Gastroesophageal sphincter (tissue), 4 donors: ENCODE measurements at regions not wholly inside any gene's neighbourhood (a gene's known extent, or its start where the extent isn't known, plus 50 kb on each side); places are given as distances from the start of the nearest gene placed in this dataset.

Source experiments
- ATAC-seq: fragments of 150-250 bp; one replicate; pipeline ENCODE4 v1.9.1; 2016; ENCODE audit warnings: mild to moderate bottlenecking, moderate library complexity
- H3K27ac ChIP-seq, 4 donors: fragments of 200-600 bp; sonication (generic) in 3 of 4; 1 replicate in 3 of 4; 2 replicates in 1 of 4; pipeline ENCODE4 v1.5.1; 2016 to 2019
- H3K27me3 ChIP-seq: fragments of 200-600 bp; sonication (generic); one replicate; pipeline ENCODE4 v1.5.1; 2019
- H3K36me3 ChIP-seq, 2 donors: fragments of 200-600 bp; sonication (generic); one replicate each; pipeline ENCODE4 v1.5.1; 2019; ENCODE audit warnings: control low read depth in 1 of 2
- H3K4me1 ChIP-seq, 3 donors: fragments of 200-600 bp; sonication (generic); 1 replicate in 2 of 3; 2 replicates in 1 of 3; pipeline ENCODE4 v1.5.1; 2016 to 2019; ENCODE audit warnings: control low read depth in 2 of 3
- H3K4me3 ChIP-seq, 2 donors: fragments of 200-600 bp; sonication (generic); one replicate each; pipeline ENCODE4 v1.5.1; 2019; ENCODE audit warnings: mild to moderate bottlenecking in 1 of 2, moderate library complexity in 1 of 2
- H3K9me3 ChIP-seq, 3 donors: fragments of 200-600 bp; sonication (generic); one replicate each; pipeline ENCODE4 v1.5.1; 2017 to 2019; ENCODE audit warnings: control low read depth in 2 of 3
- EP300 ChIP-seq: sonication (generic); formaldehyde crosslinking; IDR thresholded peaks from one replicate; pipeline ENCODE4 v1.6.1; 2017; ENCODE audit warnings: antibody characterized with exemption, mild to moderate bottlenecking
- POLR2A ChIP-seq, 2 donors: fragments of 450-650 bp; IDR thresholded peaks; one replicate each; pipeline ENCODE4 v1.6.1; 2017; ENCODE audit warnings: antibody characterized with exemption in 2 of 2, mild to moderate bottlenecking in 2 of 2, moderate library complexity in 1 of 2
- POLR2AphosphoS5 ChIP-seq: sonication (generic); formaldehyde crosslinking; IDR thresholded peaks from one replicate; pipeline ENCODE4 v1.6.1; 2017; ENCODE audit warnings: antibody characterized with exemption
- whole genome bisulfite sequencing, 2 donors: methylation state at CpG; one replicate each; pipeline ENCODE4 v1.1.5; 2018; ENCODE audit warnings: low coverage in 1 of 2; 5-methylcytosine and 5-hydroxymethylcytosine counted together
- TF ChIP-seq, protein P1 (sequence below), 4 experiments: fragments of 200-600 bp in 2 of 4; fragments of 450-650 bp in 2 of 4; sonication (generic) in 1 of 4; IDR thresholded peaks; one replicate each; pipeline ENCODE4 v1.5.1; 2017 to 2019; ENCODE audit warnings: antibody characterized with exemption in 4 of 4, mild to moderate bottlenecking in 2 of 4, moderate library complexity in 2 of 4

DNA sequence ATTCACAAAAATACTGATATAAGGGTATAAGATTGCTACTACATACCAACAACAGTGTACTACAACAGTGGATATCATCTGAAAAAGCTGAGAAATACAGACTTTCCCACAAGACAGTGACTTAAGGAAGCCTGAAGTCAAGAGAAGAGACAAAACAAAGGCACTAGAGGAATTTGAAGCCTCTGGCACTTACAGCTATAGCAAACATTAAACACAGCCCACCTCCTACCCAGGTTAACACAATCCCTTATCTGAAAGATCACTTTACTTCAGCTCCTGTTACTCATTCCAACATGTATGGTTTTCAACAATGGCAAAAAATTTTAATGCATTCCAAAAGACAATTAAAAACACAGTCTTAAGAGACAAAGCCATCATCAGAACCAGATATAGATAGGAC, 388.5 kb downstream of the JRKL start:
- no peak for ATAC-seq
- H3K36me3 ChIP-seq: no peaks in the 10 kb centered on the region
- H3K27ac ChIP-seq: no peak overlapping the region
- no peaks in the 10 kb centered on the region for H3K4me1 ChIP-seq
- H3K4me3 ChIP-seq: no peak overlapping the region
- H3K27me3 ChIP-seq: no peaks in the 10 kb centered on the region
- TF ChIP-seq POLR2A (IDR thresholded peaks at IDR 0.05) (no peak), EP300 (no peak), POLR2AphosphoS5 (no peak)
- TF ChIP-seq, protein P1, sequence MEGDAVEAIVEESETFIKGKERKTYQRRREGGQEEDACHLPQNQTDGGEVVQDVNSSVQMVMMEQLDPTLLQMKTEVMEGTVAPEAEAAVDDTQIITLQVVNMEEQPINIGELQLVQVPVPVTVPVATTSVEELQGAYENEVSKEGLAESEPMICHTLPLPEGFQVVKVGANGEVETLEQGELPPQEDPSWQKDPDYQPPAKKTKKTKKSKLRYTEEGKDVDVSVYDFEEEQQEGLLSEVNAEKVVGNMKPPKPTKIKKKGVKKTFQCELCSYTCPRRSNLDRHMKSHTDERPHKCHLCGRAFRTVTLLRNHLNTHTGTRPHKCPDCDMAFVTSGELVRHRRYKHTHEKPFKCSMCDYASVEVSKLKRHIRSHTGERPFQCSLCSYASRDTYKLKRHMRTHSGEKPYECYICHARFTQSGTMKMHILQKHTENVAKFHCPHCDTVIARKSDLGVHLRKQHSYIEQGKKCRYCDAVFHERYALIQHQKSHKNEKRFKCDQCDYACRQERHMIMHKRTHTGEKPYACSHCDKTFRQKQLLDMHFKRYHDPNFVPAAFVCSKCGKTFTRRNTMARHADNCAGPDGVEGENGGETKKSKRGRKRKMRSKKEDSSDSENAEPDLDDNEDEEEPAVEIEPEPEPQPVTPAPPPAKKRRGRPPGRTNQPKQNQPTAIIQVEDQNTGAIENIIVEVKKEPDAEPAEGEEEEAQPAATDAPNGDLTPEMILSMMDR (IDR thresholded peaks at IDR 0.05): no peak
- H3K9me3 ChIP-seq: no peaks in the 10 kb centered on the region

DNA sequence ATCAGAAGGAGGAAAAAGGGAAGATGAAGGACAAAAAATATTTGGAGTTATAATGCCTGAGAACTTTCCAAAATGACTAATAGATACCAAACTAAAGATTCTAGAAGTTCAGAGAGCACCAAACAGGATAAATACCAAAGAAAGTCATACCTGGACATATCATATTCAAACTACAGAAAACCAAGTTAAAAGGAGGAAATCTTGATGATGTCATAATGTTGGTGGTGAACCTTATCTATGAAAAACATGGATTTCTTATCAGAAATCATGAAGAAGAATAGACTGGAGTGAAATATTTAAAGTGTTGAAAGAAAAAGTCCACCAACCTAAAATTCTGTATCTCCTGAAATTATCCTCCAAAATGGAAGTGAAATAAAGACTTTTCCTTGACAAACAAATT, 389.2 kb downstream of the JRKL start:
- no peak overlapping the region for H3K4me3 ChIP-seq
- no peaks in the 10 kb centered on the region for H3K9me3 ChIP-seq
- TF ChIP-seq POLR2A (IDR thresholded peaks at IDR 0.05): no peak
- TF ChIP-seq EP300: no peak
- no peak for TF ChIP-seq POLR2AphosphoS5
- TF ChIP-seq, protein P1 (IDR thresholded peaks at IDR 0.05): no peak
- no peak overlapping the region for H3K27ac ChIP-seq
- no peak for ATAC-seq
- H3K27me3 ChIP-seq: no peaks in the 10 kb centered on the region
- H3K4me1 ChIP-seq: no peaks in the 10 kb centered on the region
- H3K36me3 ChIP-seq: no peaks in the 10 kb centered on the region

DNA sequence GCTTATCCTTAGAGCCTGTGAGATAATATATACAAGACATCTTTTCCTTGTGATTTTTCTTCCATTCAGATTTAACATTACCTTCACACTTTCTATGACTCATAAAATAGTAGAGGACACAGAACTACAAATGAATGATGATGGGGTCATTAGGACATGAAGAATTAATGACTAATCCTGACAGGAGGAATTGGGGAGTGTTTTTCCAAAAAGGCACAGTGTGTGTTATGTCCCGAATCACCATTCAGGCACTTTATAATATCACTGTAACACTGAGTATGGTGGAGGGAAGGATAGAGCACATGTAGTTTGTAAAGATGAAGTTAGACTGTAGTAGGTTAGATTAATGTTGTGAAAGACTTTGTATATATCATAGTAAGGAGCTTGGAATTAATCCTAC, 391.3 kb downstream of the JRKL start:
- ATAC-seq: no peak

DNA sequence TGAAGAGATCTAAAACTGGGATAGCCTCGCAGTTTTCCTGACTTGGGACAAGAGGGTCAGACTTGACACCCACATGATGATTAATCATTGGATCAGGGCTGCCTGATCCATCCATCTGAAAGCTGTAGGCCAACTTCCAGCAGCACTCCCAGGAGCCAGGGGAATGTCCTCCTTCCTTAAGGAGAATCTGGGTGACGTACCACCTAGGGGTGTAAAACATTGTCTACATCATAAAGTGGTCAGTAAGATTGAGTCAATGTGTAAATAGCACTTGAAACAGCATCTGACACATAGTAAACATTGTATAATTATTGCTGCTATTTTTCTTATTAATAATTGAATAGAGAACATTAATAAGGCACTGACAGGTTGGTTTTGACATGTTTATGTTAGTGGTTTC, 392.8 kb downstream of the JRKL start:
- H3K27me3 ChIP-seq: no peaks in the 10 kb centered on the region
- H3K9me3 ChIP-seq: peaks cover 0 to 2% (median 0%) of the 10 kb centered on the region in 3 donors
- no peak overlapping the region for H3K27ac ChIP-seq
- 50 to 90% methylated on average over 1 of the region's 2 CpGs for WGBS, 2 donors
- no peaks in the 10 kb centered on the region for H3K36me3 ChIP-seq
- no peak overlapping the region for H3K4me3 ChIP-seq
- no peak for TF ChIP-seq POLR2AphosphoS5
- TF ChIP-seq, protein P1 (IDR thresholded peaks at IDR 0.05): no peak
- TF ChIP-seq EP300: no peak
- no peak for TF ChIP-seq POLR2A (IDR thresholded peaks at IDR 0.05)
- ATAC-seq: no peak
- no peaks in the 10 kb centered on the region for H3K4me1 ChIP-seq

More for the DNA sequence above, 391.3 kb downstream of the JRKL start:
- no peaks in the 10 kb centered on the region for H3K36me3 ChIP-seq
- WGBS, 2 donors: 0 to 41% methylated on average over 1 of the region's 1 CpG
- TF ChIP-seq POLR2A (IDR thresholded peaks at IDR 0.05): no peak
- TF ChIP-seq, protein P1 (IDR thresholded peaks at IDR 0.05): no peak
- H3K4me3 ChIP-seq: no peak overlapping the region
- H3K27ac ChIP-seq: no peak overlapping the region
- H3K27me3 ChIP-seq: no peaks in the 10 kb centered on the region
- H3K4me1 ChIP-seq: no peaks in the 10 kb centered on the region
- no peaks in the 10 kb centered on the region for H3K9me3 ChIP-seq

DNA sequence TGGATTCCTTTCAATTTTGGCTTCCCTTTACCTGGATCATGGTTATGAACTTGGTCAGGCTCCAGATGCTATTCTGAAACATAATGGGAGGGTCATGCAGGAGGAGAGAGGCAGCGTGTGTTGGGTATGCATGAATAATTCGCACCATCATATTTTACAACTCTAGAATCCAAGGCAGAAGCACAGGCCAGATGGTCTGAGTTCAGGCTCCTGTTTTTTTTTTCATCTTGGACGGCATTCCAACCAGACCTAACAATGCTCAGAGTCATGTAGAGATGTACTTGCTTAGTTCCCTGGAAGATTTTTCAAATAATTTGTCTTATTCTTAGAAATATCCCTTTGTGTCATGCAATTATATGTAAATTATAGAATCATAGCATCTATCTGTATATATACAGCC, 393.5 kb downstream of the JRKL start:
- no peaks in the 10 kb centered on the region for H3K36me3 ChIP-seq
- no peaks in the 10 kb centered on the region for H3K27me3 ChIP-seq
- H3K4me1 ChIP-seq: no peaks in the 10 kb centered on the region
- 51 to 80% methylated on average over 2 to 3 of the region's 3 CpGs for WGBS, 2 donors
- no peak for ATAC-seq
- H3K9me3 ChIP-seq: peaks cover 0 to 8% (median 0%) of the 10 kb centered on the region in 3 donors
- TF ChIP-seq EP300: no peak
- TF ChIP-seq POLR2A (IDR thresholded peaks at IDR 0.05): no peak
- TF ChIP-seq, protein P1 (IDR thresholded peaks at IDR 0.05): no peak
- no peak for TF ChIP-seq POLR2AphosphoS5
- no peak overlapping the region for H3K27ac ChIP-seq
- H3K4me3 ChIP-seq: no peak overlapping the region
